Spleen (tissue), 11 donors: ENCODE measurements at regions not wholly inside any gene's neighbourhood (a gene's known extent, or its start where the extent isn't known, plus 50 kb on each side); places are given as distances from the start of the nearest gene placed in this dataset.

ENCODE experiments used
- DNase-seq: peaks from one replicate; pipeline ENCODE4 v3.0.0-alpha.2; 2020
- H3K27ac ChIP-seq, 8 donors: fragments of 200-600 bp; sonication (generic) in 7 of 8; 1 replicate in 4 of 8; 2 replicates in 4 of 8; pipeline versions ENCODE4 v1.5.0 to v1.8.0; 2016 to 2021; ENCODE audit warnings: inconsistent platforms in 4 of 8, mild to moderate bottlenecking in 4 of 8, moderate library complexity in 1 of 8
- H3K27me3 ChIP-seq, 7 donors: fragments of 200-600 bp; sonication (generic) in 6 of 7; replicated peaks in 1 of 7; 1 replicate in 4 of 7; 2 replicates in 3 of 7; pipeline versions ENCODE4 v1.5.0 to v1.8.0; 2016 to 2021; ENCODE audit warnings: inconsistent platforms in 3 of 7, mild to moderate bottlenecking in 1 of 7
- H3K36me3 ChIP-seq, 6 donors: fragments of 200-600 bp; sonication (generic) in 5 of 6; 1 replicate in 4 of 6; 2 replicates in 2 of 6; pipeline versions ENCODE4 v1.5.0 to v1.8.0; 2016 to 2021; ENCODE audit warnings: inconsistent platforms in 2 of 6
- H3K4me1 ChIP-seq, 6 donors: fragments of 200-600 bp; sonication (generic) in 5 of 6; 1 replicate in 3 of 6; 2 replicates in 3 of 6; pipeline versions ENCODE4 v1.5.0 to v1.8.0; 2016 to 2021; ENCODE audit warnings: inconsistent platforms in 3 of 6
- H3K4me3 ChIP-seq, 8 donors: fragments of 200-600 bp; sonication (generic) in 7 of 8; 1 replicate in 4 of 8; 2 replicates in 4 of 8; pipeline versions ENCODE4 v1.5.0 to v1.8.0; 2016 to 2021; ENCODE audit warnings: inconsistent platforms in 4 of 8, mild to moderate bottlenecking in 4 of 8, moderate library complexity in 2 of 8
- H3K9me3 ChIP-seq, 8 donors: fragments of 200-600 bp; sonication (generic) in 7 of 8; 1 replicate in 4 of 8; 2 replicates in 4 of 8; pipeline versions ENCODE4 v1.5.0 to v1.8.0; 2016 to 2021; ENCODE audit warnings: inconsistent platforms in 4 of 8
- POLR2A ChIP-seq, 3 donors: fragments of 450-650 bp; IDR thresholded peaks; one replicate each; pipeline ENCODE4 v1.5.1; 2017; ENCODE audit warnings: antibody characterized with exemption in 3 of 3, mild to moderate bottlenecking in 1 of 3
- POLR2AphosphoS5 ChIP-seq, 3 donors: sonication (generic); formaldehyde crosslinking; IDR thresholded peaks; one replicate each; pipeline ENCODE4 v1.5.1; 2017; ENCODE audit warnings: antibody characterized with exemption in 3 of 3
- WGBS, 5 donors: extraction: QIAGEN DNeasy Blood & Tissue Kit in 3 of 5; methylation state at CpG; one replicate each; pipeline versions ENCODE4 v1.1.5 to v1.1.7; 2013 to 2018; 5-methylcytosine and 5-hydroxymethylcytosine counted together
- intact Hi-C: fragments of 100-400 bp; cut with DNase I; formaldehyde crosslinking; loops from one replicate; pipeline ENCODE4 v1.15.0; 2023; ENCODE audit warnings: low total_unique reads
- TF ChIP-seq, protein P1 (sequence below), 11 experiments: fragments of 200-600 bp in 7 of 11; fragments of 450-650 bp in 4 of 11; sonication (generic) in 4 of 11; IDR thresholded peaks in 8 of 11; conservative IDR thresholded peaks in 3 of 11; 1 replicate in 7 of 11; 2 replicates in 4 of 11; pipeline versions ENCODE4 v1.4.0 to v1.8.0; 2016 to 2021; ENCODE audit warnings: antibody characterized with exemption in 11 of 11, inconsistent platforms in 4 of 11, mild to moderate bottlenecking in 1 of 11
- donor health status: healthy with polysubstance abuse.
- donor health status: DM: no; HTN: no; CAD: no; lungs with moderate emphysema.
- donor health status: DM: no; HTN: no; CAD: no.
- donor health status: Bipolar disorder and iron deficiency.
- donor health status: healthy.
- donor health status: DM: no; HTN: no; CAD: no.
- donor health status: DM: yes; HTN: yes; CAD: no.

DNA sequence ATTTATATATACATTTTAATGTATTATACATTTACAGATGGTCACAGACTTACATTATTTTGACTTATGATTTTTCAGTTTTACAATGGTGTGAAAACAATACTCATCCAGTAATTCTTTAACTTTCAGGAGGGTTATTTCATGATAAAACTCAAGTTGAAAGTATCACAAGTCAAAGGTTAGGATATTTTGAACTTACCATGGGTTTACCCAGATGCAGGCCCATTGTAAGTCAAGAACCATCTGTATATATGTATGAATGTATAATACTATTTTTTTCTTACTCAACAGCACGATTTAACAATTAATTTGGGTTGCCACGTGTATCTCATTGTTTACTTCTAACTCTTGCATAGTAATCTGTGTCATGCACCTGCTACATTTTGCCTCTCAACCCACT lies 1002.0 kb downstream of the OTOL1 start:
- Histone ChIP-seq H3K27ac (no peak overlapping the region), H3K27me3 (no peaks in the 10 kb centered on the region), H3K4me1 (no peaks in the 10 kb centered on the region), H3K9me3 (peaks cover 0 to 19% (median 11%) of the 10 kb centered on the region in 8 donors), H3K4me3 (no peak overlapping the region), H3K36me3 (no peaks in the 10 kb centered on the region)
- intact Hi-C loops, result no loop called here
- 45 to 73% (median 59%) methylated on average over 2 of the region's 2 CpGs for WGBS, 5 donors
- TF ChIP-seq POLR2A (IDR thresholded peaks at IDR 0.05) (no peak), POLR2AphosphoS5 (IDR thresholded peaks at IDR 0.05) (no peak)
- TF ChIP-seq, protein P1, sequence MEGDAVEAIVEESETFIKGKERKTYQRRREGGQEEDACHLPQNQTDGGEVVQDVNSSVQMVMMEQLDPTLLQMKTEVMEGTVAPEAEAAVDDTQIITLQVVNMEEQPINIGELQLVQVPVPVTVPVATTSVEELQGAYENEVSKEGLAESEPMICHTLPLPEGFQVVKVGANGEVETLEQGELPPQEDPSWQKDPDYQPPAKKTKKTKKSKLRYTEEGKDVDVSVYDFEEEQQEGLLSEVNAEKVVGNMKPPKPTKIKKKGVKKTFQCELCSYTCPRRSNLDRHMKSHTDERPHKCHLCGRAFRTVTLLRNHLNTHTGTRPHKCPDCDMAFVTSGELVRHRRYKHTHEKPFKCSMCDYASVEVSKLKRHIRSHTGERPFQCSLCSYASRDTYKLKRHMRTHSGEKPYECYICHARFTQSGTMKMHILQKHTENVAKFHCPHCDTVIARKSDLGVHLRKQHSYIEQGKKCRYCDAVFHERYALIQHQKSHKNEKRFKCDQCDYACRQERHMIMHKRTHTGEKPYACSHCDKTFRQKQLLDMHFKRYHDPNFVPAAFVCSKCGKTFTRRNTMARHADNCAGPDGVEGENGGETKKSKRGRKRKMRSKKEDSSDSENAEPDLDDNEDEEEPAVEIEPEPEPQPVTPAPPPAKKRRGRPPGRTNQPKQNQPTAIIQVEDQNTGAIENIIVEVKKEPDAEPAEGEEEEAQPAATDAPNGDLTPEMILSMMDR (IDR thresholded peaks at IDR 0.05 in 8 of 11, conservative IDR thresholded peaks at IDR 0.05 in 3 of 11), result no peak
- DNase-seq, result no peak

- WGBS, 5 donors, result 61 to 87% (median 77%) methylated on average over 1 of the region's 1 CpG
- intact Hi-C loops, result no loop called here
- H3K9me3 ChIP-seq, result peaks cover 0 to 3% (median 0%) of the 10 kb centered on the region in 8 donors
These were observed 1010.8 kb downstream of the OTOL1 start for GRCh38 chr3:162507397-162507796.

DNA sequence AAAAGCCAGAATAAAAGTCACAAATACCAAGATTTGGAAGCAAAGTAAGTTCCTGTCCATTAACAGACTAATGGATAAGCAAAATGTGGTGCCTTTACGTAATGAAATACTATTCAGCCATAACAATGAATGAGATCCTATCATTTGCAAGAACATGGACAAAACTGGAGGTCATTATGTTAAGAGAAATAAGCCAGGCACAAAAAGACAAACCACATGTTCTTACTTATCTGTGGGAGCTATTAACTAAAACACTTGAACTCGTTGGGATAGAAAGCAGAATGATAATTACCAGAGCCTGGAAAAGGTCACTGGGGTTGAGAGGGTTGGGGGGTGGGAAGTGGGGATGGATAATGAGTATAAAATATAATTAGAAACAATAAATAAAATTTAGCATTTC lies 1015.9 kb downstream of the OTOL1 start:
- Histone ChIP-seq H3K36me3 (no peaks in the 10 kb centered on the region), H3K27ac (no peak overlapping the region), H3K9me3 (peaks cover 0 to 3% (median 0%) of the 10 kb centered on the region in 8 donors), H3K4me3 (no peak overlapping the region), H3K27me3 (no peaks in the 10 kb centered on the region), H3K4me1 (no peaks in the 10 kb centered on the region)
- no peak for TF ChIP-seq POLR2AphosphoS5 (IDR thresholded peaks at IDR 0.05)
- TF ChIP-seq POLR2A (IDR thresholded peaks at IDR 0.05), result no peak
- TF ChIP-seq, protein P1 (IDR thresholded peaks at IDR 0.05 in 8 of 11, conservative IDR thresholded peaks at IDR 0.05 in 3 of 11), result no peak
- DNase-seq, result no peak
- WGBS, 5 donors, result 37 to 75% (median 56%) methylated on average over 2 of the region's 2 CpGs
- intact Hi-C loops, result no loop called here

More at GRCh38 chr3:162507397-162507796, 1010.8 kb downstream of the OTOL1 start:
- DNase-seq, result no peak
- no peaks in the 10 kb centered on the region for H3K36me3 ChIP-seq
- no peak overlapping the region for H3K27ac ChIP-seq
- no peak overlapping the region for H3K4me3 ChIP-seq
- H3K27me3 ChIP-seq, result no peaks in the 10 kb centered on the region
- TF ChIP-seq POLR2AphosphoS5 (IDR thresholded peaks at IDR 0.05) (no peak), POLR2A (IDR thresholded peaks at IDR 0.05) (no peak)
- TF ChIP-seq, protein P1 (IDR thresholded peaks at IDR 0.05 in 8 of 11, conservative IDR thresholded peaks at IDR 0.05 in 3 of 11), result no peak
- no peaks in the 10 kb centered on the region for H3K4me1 ChIP-seq

DNA sequence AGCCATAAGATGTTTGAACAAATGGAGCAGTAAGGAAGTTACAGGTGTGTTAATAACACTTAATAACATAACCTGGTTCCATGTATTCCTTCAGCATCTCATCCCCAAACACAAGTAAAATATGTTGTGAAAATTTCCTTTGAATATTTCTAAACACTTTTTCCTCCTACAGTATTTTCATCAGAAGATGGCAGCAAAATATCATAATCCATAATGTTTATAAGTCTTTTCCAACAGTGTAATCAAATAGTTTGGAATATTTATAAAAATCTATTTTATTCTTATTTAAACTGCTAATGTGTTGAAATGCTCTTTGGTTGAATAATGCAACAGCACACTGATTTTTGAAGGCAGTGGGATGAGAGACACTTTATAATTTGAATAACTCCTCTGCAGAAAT lies 1020.5 kb downstream of the OTOL1 start:
- TF ChIP-seq, protein P1 (IDR thresholded peaks at IDR 0.05 in 8 of 11, conservative IDR thresholded peaks at IDR 0.05 in 3 of 11), result no peak
- no peak for TF ChIP-seq POLR2AphosphoS5 (IDR thresholded peaks at IDR 0.05)
- no peak for TF ChIP-seq POLR2A (IDR thresholded peaks at IDR 0.05)
- Histone ChIP-seq H3K4me3 (no peak overlapping the region), H3K36me3 (no peaks in the 10 kb centered on the region), H3K9me3 (no peaks in the 10 kb centered on the region), H3K27me3 (no peaks in the 10 kb centered on the region), H3K27ac (no peak overlapping the region), H3K4me1 (no peaks in the 10 kb centered on the region)
- no peak for DNase-seq
- intact Hi-C loops, result no loop called here
